Fibroblast of skin of left quadriceps (primary cell): ENCODE measurements at regions not wholly inside any gene's neighbourhood (a gene's known extent, or its start where the extent isn't known, plus 50 kb on each side); places are given as distances from the start of the nearest gene placed in this dataset.

Source experiments
- DNase-seq, 2 experiments: peaks; one replicate each; pipeline ENCODE4 v3.0.0-alpha.2; 2013; ENCODE audit warnings: low read depth in 2 of 2

DNA sequence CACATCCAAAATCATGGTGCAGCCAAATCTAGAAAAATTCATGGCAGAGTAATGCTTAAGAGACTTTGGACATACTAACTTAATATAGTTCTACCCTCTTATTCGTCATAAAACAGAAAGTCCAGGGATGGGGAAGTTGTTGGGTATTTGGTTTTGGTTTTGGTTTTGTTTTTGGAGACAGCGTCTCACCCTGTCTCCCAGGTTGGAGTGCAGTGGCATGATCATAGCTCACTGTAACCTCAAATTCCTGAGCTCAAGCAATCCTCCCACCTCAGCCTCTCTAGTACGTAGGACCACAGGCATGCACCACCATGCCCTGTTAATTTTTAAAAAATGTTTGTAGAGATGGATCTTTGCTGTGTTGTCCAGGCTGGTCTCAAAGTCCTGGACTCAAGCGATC, 271.8 kb upstream of the TENM3 start:
- DNase-seq, result no peak

GRCh38 chr4:181971973-181972372, 271.2 kb upstream of the TENM3 start:
- peak in 1 of 2 experiments; percentile 61 for DNase-seq

- DNase-seq, result no peak
Measured at GRCh38 chr4:181976764-181977163, 266.4 kb upstream of the TENM3 start.

DNA sequence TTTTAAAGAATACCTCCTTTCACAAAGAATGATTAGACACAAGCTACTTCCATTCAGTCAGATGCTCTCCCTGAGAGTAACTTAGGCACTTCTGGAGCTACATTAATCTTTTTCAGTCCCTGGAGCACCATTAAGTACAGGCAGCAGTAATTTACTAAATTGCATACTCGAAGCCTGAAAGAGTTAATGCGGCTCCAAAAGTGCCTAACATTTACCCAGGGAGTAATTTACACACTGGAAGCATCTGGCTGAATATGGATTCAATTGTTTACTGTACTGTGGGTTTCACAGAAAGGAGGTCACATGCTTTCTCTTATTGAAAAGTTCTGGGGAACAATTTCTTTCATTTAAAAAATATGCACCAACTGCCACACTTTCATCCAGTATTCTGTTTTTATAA, 260.8 kb upstream of the TENM3 start:
- peak in 1 of 2 experiments; percentile 31 for DNase-seq

DNA sequence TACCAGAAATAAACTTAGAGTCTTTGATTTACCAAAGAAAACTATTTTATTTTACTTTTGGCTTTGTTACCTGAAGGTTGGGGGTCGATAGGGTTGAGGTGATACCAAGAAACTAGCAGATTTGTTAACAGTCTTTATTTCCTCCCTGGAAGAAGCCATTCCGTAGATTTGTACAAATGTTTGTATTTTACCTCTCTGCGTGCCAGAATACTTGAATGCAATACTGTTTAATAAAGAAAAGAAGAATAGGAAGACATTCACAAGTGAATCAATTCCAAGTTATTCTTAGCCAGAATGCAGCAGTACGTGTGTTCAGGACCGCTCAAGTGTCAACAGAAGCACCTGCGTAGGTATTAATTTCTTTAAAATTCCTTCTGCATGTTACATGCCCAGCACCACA, 260.3 kb upstream of the TENM3 start:
- no peak for DNase-seq

GRCh38 chr4:181987392-181987791, 255.8 kb upstream of the TENM3 start:
- DNase-seq, result no peak

GRCh38 chr4:181989071-181989470, 254.1 kb upstream of the TENM3 start:
- DNase-seq, result no peak

GRCh38 chr4:181991369-181992108, 251.7 kb upstream of the TENM3 start:
- DNase-seq, result no peak

GRCh38 chr4:181998398-181999295, 244.6 kb upstream of the TENM3 start:
- no peak for DNase-seq

GRCh38 chr4:182000077-182000476, 243.1 kb upstream of the TENM3 start:
- no peak for DNase-seq

GRCh38 chr4:182010876-182011275, 232.3 kb upstream of the TENM3 start:
- no peak for DNase-seq

DNA sequence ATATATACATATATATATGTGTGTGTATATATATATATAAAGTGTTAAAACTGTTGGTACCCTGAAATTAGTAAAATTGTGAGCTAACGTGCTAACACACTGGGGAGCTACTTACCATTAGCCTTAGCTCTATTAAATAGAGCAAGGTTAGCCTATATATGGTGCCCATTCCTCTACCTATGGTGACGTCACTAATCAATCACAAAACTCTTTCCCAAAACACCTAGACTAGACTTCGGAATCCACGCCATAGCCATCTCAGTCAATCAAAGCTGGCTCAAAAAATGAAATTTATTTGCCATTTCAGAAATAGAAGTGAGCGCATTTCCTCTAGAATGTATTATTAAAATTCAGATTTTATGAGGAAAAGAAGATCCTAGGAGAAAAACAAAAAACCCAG, 229.0 kb upstream of the TENM3 start:
- no peak for DNase-seq

- no peak for DNase-seq
Measured at GRCh38 chr4:182015014-182015413, 228.2 kb upstream of the TENM3 start.

DNA sequence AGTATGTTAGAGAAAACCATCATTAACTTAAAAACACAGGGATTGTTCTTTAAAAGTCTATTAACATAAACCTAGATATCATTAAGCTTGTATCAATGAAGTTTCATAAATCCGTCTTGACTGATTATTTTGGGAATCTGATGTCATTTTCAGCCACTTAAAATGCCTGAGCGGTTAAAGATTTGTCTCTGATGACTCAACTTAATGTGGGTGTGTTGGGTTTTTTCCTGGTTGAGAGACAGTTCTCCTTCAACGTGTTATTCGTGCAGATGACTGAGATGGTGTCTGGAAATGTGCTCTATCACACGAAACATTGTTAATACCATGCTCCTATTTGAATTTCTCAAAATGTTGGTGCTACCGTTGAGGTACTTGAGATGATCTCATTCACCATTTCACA, 227.3 kb upstream of the TENM3 start:
- peak in 1 of 2 experiments; percentile 10 for DNase-seq

DNA sequence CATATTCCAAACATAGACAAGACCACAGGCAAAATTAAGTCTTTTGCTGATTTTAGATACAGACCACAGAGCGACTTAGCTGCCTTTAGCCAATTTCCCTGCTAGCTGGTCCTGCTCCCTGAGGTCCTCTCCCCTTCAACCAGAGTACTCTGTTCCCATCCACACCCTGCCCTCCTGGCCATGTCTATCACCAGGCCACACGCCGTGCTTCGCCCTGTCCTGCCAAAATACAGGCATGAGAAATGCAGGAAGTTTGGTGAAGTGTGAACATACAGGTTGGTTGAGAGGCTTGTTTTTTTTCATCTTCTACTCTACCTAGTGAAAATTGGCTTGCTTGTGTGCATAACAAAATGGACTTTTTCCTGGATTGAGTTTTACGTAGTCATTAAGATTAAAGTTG, 226.2 kb upstream of the TENM3 start:
- DNase-seq, result no peak

DNA sequence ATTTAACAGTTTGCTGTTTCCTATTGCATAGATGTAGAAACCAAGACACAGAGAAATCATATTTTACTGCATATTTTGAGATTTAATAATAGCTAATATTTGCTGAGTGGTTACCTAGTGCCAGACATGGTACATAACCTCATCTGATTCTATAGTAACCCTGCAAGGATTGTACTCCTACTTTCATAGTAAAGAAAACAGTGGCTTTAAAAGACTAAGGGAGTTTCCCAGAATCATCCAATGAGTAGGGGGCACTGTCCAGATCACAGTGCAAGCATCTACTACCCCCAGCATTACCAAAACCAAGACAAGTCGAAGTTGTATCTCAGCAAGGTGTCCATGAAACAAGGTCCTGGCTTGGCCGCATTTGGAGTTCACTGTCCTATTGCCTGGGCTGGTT, 224.5 kb upstream of the TENM3 start:
- no peak for DNase-seq

GRCh38 chr4:182019148-182019652, 224.0 kb upstream of the TENM3 start:
- DNase-seq, result no peak

- no peak for DNase-seq
Measured at GRCh38 chr4:182022909-182023308, 220.3 kb upstream of the TENM3 start.

GRCh38 chr4:182023469-182023868, 219.7 kb upstream of the TENM3 start:
- DNase-seq, result no peak

DNA sequence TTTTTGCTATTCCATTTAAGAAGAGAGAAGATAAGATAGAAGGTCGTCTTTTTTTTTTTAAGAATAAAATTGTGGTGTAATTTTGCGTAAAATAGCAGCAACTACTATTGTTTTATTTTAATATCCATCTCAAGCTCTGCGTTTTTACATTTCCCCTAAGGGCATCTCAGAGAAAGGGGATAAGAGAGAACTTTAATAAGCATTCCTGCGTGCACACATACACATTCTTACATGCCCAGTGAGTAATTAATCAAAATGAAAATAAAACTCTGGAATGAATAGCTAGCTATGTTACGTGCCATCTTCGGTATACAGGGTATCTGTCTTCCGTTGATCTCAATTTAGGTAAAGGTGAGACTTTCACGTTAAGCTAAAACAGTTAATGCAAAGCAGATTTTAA, 200.3 kb upstream of the TENM3 start:
- DNase-seq, result no peak

DNA sequence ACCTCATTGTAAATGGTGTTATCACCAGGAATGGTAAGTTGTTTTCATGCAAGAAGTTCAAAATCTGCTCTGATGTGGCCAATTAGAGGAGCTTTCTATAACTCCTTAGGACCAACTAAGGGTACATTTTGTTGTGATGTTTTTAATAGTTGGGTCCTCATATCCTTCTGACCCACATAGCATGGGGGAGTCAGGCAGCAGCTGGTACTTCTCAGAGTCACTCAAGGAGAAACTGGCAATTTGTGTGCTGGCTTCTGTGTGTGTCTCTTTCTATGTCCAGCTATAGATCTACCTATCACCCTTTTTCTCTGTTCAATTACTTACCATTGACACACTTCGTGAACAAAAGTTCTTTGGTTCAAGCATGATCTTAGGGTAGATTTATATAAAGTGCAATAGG, 194.3 kb upstream of the TENM3 start:
- DNase-seq, result no peak

DNA sequence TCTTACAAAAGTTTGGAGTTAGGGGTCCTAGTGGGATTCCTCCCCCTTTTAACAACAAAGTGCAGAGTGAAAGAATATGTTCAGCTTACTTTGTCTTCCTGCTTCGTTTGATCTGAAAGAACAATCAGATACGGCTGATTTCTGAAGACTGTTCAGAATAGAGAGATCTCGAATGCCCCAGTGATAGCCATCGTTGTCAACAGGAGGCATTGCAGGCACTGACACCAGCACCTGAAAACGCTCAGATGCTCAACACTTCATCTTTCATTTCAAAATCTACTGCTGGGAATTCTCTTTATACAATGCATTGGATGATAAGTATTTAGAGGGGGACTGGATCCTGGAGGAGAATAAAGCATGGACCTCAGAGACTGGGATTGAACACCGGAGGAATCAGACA, 186.3 kb upstream of the TENM3 start:
- no peak for DNase-seq

GRCh38 chr4:182062458-182062857, 180.7 kb upstream of the TENM3 start:
- no peak for DNase-seq
